OCI-LY7 (cell line): ENCODE measurements at regions not wholly inside any gene's neighbourhood (a gene's known extent, or its start where the extent isn't known, plus 50 kb on each side); places are given as distances from the start of the nearest gene placed in this dataset.

Experiments used
- BruUV-seq: library from RNA; stranded (reverse); fragments of 400-500 nt; replicated peaks from 2 replicates; lab custom pipeline; 2021; lab: Mats Ljungman, UMichigan
- CTCF ChIA-PET: fragments of 300-600 bp; sonication (Branson Sonifier 250); formaldehyde crosslinking; loops from one replicate; lab custom pipeline; 2022; ENCODE audit warnings: antibody characterized with exemption; ENCODE audit not compliant: unreplicated experiment; lab: Charles Lee
- POLR2A ChIA-PET: fragments of 300-600 bp; sonication (Branson Sonifier 250); formaldehyde crosslinking; loops from one replicate; lab custom pipeline; 2022; ENCODE audit warnings: antibody characterized with exemption; lab: Charles Lee
- DNase-seq: peaks from one replicate; pipeline ENCODE4 v3.0.0-alpha.2; 2015; ENCODE audit warnings: low spot score
- H2AFZ ChIP-seq: fragments of 200-600 bp; sonication (generic), shearing (Covaris generic); 2 replicates; pipeline ENCODE4 v1.6.1; 2014; ENCODE audit warnings: mild to moderate bottlenecking, antibody characterized with exemption, low read length, moderate library complexity
- H3K27ac ChIP-seq: fragments of 200-600 bp; sonication (generic); 2 replicates; pipeline ENCODE4 v1.5.1; 2014; ENCODE audit warnings: mixed run types, low read depth, mild to moderate bottlenecking, moderate library complexity, low read length, inconsistent platforms; ENCODE audit not compliant: poor library complexity, severe bottlenecking
- H3K36me3 ChIP-seq: fragments of 200-600 bp; sonication (generic); 2 replicates; pipeline ENCODE4 v1.6.1; 2014; ENCODE audit warnings: mild to moderate bottlenecking, antibody characterized with exemption, low read length, moderate library complexity, mixed read lengths; ENCODE audit not compliant: insufficient read depth
- H3K4me1 ChIP-seq: fragments of 200-600 bp; sonication (generic); 2 replicates; pipeline ENCODE4 v1.5.1; 2014; ENCODE audit warnings: mild to moderate bottlenecking, low read length; ENCODE audit not compliant: insufficient read depth, poor library complexity, severe bottlenecking
- H3K4me2 ChIP-seq: fragments of 200-600 bp; sonication (generic); 2 replicates; pipeline ENCODE4 v1.6.1; 2014; ENCODE audit warnings: mild to moderate bottlenecking, low read length
- H3K4me3 ChIP-seq: fragments of 200-600 bp; sonication (generic); 2 replicates; pipeline ENCODE4 v1.5.1; 2014; ENCODE audit warnings: mild to moderate bottlenecking, low read depth, low read length; ENCODE audit not compliant: poor library complexity, severe bottlenecking
- H3K79me2 ChIP-seq: fragments of 200-600 bp; sonication (generic); 2 replicates; pipeline ENCODE4 v1.6.1; 2016; ENCODE audit warnings: low read depth, mild to moderate bottlenecking, low read length, moderate library complexity, mixed read lengths; ENCODE audit not compliant: insufficient read depth
- H3K9me2 ChIP-seq: fragments of 200-600 bp; sonication (generic); 2 replicates; pipeline ENCODE4 v1.6.1; 2016; ENCODE audit warnings: mild to moderate bottlenecking, low read length, mixed read lengths; ENCODE audit not compliant: insufficient read depth
- H3K9me3 ChIP-seq: fragments of 200-600 bp; sonication (generic); 2 replicates; pipeline ENCODE4 v1.6.1; 2014; ENCODE audit warnings: mild to moderate bottlenecking, mixed run types, low read length, mixed read lengths
- H4K20me1 ChIP-seq: fragments of 200-600 bp; sonication (generic); 2 replicates; pipeline ENCODE4 v1.6.1; 2014; ENCODE audit warnings: mild to moderate bottlenecking, antibody characterized with exemption, low read length, moderate library complexity, mixed read lengths; ENCODE audit not compliant: insufficient read depth
- EZH2phosphoT487 ChIP-seq: fragments of 200-600 bp; sonication (generic); IDR thresholded peaks from 2 replicates; pipeline ENCODE4 v1.6.1; 2018; ENCODE audit warnings: low read depth, borderline replicate concordance, mild to moderate bottlenecking, mixed run types, antibody characterized with exemption, low read length, moderate library complexity, mixed read lengths
- intact Hi-C: fragments of 100-400 bp; cut with micrococcal nuclease; formaldehyde crosslinking; loops from one replicate; pipeline ENCODE4 v1.10.0; 2022; ENCODE audit not compliant: unreplicated experiment
- TF ChIP-seq, protein P1 (sequence below): fragments of 200-600 bp; sonication (generic); conservative IDR thresholded peaks from 2 replicates; pipeline ENCODE4 v1.5.1; 2014; ENCODE audit warnings: mild to moderate bottlenecking, antibody characterized with exemption, low read length, moderate library complexity, mixed read lengths

- Histone ChIP-seq H3K9me2 (no peaks in the 10 kb centered on the region), H3K4me2 (no peak overlapping the region), H2AFZ (no peak overlapping the region), H3K4me1 (no peaks in the 10 kb centered on the region), H4K20me1 (no peaks in the 10 kb centered on the region), H3K27ac (no peak overlapping the region), H3K36me3 (no peaks in the 10 kb centered on the region), H3K79me2 (no peaks in the 10 kb centered on the region), H3K9me3 (no peaks in the 10 kb centered on the region), H3K4me3 (no peak overlapping the region)
- intact Hi-C loops, result no loop called here
- no peak for DNase-seq
- ChIA-PET CTCF (no interaction called here), POLR2A (no interaction called here)
- BruUV-seq, result no TSS peak
- TF ChIP-seq, protein P1, sequence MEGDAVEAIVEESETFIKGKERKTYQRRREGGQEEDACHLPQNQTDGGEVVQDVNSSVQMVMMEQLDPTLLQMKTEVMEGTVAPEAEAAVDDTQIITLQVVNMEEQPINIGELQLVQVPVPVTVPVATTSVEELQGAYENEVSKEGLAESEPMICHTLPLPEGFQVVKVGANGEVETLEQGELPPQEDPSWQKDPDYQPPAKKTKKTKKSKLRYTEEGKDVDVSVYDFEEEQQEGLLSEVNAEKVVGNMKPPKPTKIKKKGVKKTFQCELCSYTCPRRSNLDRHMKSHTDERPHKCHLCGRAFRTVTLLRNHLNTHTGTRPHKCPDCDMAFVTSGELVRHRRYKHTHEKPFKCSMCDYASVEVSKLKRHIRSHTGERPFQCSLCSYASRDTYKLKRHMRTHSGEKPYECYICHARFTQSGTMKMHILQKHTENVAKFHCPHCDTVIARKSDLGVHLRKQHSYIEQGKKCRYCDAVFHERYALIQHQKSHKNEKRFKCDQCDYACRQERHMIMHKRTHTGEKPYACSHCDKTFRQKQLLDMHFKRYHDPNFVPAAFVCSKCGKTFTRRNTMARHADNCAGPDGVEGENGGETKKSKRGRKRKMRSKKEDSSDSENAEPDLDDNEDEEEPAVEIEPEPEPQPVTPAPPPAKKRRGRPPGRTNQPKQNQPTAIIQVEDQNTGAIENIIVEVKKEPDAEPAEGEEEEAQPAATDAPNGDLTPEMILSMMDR, result no peak
Observed at GRCh38 chr16:81167851-81168250, 70.6 kb upstream of the BCO1 start.

GRCh38 chr16:81166417-81167300, 70.5 kb upstream of the GCSH start:
- intact Hi-C loops, result no loop called here
- ChIA-PET POLR2A (interaction anchor here (0.6 kb wide), 1 partner anchor 250 kb away, joined by 4 read pairs; no protein-coding TSS in a partner anchor), CTCF (no interaction called here)
- Histone ChIP-seq H3K9me2 (no peaks in the 10 kb centered on the region), H3K4me2 (no peak overlapping the region), H3K36me3 (no peaks in the 10 kb centered on the region), H2AFZ (no peak overlapping the region), H4K20me1 (no peaks in the 10 kb centered on the region), H3K27ac (no peak overlapping the region), H3K79me2 (no peaks in the 10 kb centered on the region), H3K4me3 (no peak overlapping the region), H3K4me1 (no peaks in the 10 kb centered on the region), H3K9me3 (no peaks in the 10 kb centered on the region)
- TF ChIP-seq, protein P1, result no peak
- no peak for TF ChIP-seq EZH2phosphoT487
- no peak for DNase-seq
- no TSS peak for BruUV-seq

DNA sequence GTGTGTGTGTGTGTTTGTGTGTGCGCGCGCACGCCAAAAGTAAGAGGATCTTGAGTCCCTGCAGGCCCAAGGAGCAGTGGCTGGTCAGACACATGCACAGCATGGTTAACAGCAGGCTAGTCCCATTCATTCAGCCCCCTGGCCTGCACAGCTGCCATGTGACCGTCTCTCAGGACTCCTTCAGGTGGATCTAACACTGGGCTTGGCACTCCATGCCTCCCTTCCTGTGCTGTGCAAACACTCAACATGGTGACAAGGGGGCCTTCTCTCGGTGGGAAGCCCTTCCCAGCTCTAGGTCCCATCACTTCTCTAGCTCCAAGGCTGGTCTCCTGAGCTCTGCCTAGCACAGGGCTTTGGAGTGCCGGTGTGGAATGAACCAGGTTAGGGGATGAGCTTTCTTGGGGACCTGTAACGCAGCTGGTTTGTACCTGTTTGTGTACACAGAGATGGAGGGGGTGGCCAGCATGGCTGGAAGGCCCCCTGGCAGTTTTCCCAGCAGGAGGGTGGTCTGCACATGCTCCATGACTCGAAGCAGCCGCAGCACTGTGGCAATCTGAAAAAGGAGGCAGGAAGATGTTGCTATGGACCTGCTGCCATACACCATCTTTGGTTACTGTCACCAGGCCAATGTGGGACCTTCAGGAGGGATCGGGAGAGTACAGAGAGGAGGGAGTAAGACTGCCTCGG, 69.4 kb upstream of the GCSH start:
- POLR2A ChIA-PET, result interaction anchor here (0.6 kb wide), 1 partner anchor 142 kb away, joined by 3 read pairs; no protein-coding TSS in a partner anchor
- H3K4me2 ChIP-seq, result no peak overlapping the region
- CTCF ChIA-PET, result no interaction called here

More for the DNA sequence above, 69.4 kb upstream of the GCSH start:
- Histone ChIP-seq H3K9me2 (no peaks in the 10 kb centered on the region), H3K79me2 (no peaks in the 10 kb centered on the region), H3K4me3 (no peak overlapping the region), H2AFZ (no peak overlapping the region), H3K36me3 (no peaks in the 10 kb centered on the region), H4K20me1 (no peaks in the 10 kb centered on the region), H3K4me1 (no peaks in the 10 kb centered on the region), H3K9me3 (no peaks in the 10 kb centered on the region), H3K27ac (no peak overlapping the region)
- no peak for DNase-seq
- no peak for TF ChIP-seq EZH2phosphoT487
- TF ChIP-seq, protein P1, result no peak
- intact Hi-C loops, result no loop called here
- BruUV-seq, result no TSS peak
